GM12891 (cell line): ENCODE measurements at regions not wholly inside any gene's neighbourhood (a gene's known extent, or its start where the extent isn't known, plus 50 kb on each side); places are given as distances from the start of the nearest gene placed in this dataset.

ENCODE experiments used
- POLR2A ChIP-seq: IDR thresholded peaks from 2 replicates; pipeline ENCODE4 v1.6.1; 2011; ENCODE audit warnings: low read depth, low read length, control low read depth
- POLR2AphosphoS5 ChIP-seq: IDR thresholded peaks from 2 replicates; pipeline ENCODE4 v1.6.1; 2011; ENCODE audit warnings: low read depth, low read length, control low read depth
- POU2F2 ChIP-seq: IDR thresholded peaks from 2 replicates; pipeline ENCODE4 v1.6.1; 2011; ENCODE audit warnings: low read depth, mild to moderate bottlenecking, control low read depth, low read length, moderate library complexity
- TAF1 ChIP-seq: IDR thresholded peaks from 2 replicates; pipeline ENCODE4 v1.6.1; 2011; ENCODE audit warnings: low read depth, low read length, control low read depth

DNA sequence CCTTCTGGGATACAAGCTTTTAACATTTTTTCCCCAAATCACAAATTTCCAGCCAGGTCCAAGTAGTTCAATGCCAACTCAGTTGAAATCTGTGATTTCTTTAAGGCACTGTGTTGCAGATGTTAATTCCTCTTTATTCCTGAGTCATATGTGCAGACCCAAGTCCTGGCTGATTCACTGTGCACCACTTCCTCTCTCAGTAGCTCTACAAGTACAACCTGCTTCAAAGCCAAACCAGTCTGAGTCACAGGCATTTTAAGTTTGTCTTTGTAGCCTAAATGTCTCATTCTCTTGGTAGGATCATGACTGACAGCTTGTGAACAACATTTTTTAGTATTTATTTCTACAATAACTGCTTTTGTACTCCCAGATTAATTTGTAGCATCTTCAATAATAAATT lies 165.6 kb upstream of the S100G start:
- no peak for TF ChIP-seq POU2F2
- TF ChIP-seq POLR2A: no peak
- TF ChIP-seq TAF1: no peak
- no peak for TF ChIP-seq POLR2AphosphoS5
